Ureter (tissue), 1 donor: ENCODE measurements at regions not wholly inside any gene's neighbourhood (a gene's known extent, or its start where the extent isn't known, plus 50 kb on each side); places are given as distances from the start of the nearest gene placed in this dataset.
"Not testable (repeated sequence)": the region's sequence is repeated elsewhere in the genome, so short reads cannot be mapped to it uniquely, and the experiment has no call there.

ENCODE experiments used
- DNase-seq: peaks from one replicate; pipeline ENCODE4 v3.0.0-alpha.2; 2020; ENCODE audit warnings: low spot score
- donor health status: DM: yes; HTN: yes; CAD: no.

DNA sequence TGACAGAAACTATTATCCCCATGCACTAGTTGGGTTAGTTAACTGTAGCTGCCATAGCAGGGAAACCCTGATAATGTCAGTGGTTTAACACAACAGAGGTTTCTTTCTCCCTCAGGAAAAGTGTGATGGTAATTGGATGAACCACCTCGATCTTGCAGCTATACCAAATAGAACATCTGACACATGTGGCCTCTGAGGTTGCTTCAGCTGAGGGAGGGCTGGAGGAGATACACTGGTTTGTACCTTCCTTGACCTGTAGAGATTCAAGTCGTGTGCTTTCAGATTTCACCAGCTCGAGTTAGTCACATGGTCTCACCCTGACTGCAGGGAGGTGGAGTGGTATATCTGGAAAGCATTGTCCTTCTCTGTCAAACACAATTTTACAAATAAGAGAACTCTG lies 147.2 kb upstream of the SFRP2 start:
- no peak for DNase-seq

GRCh38 chr4:153934688-153935017 lies 145.8 kb upstream of the SFRP2 start:
- no peak for DNase-seq

GRCh38 chr4:153933915-153934687 lies 145.2 kb upstream of the SFRP2 start:
- no peak for DNase-seq

DNA sequence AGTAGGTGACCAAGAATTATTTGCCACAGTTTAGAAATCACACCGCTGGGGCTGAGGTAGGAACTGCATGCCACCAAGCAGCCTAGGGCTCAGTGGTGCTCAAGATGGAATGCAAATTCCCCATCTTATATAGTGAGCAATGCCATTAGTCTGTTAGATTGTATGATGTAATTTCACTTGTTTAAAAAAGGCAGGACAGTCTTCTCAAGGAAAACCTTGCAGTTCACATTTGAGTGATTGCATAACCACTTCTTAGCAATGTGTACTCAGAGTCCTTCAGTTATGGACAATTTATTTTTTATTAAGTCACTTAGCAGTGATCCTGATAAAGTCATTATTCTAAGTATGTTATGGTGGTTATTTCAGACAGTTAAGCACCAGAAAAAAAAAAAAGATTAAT lies 142.9 kb upstream of the SFRP2 start:
- no peak for DNase-seq

DNA sequence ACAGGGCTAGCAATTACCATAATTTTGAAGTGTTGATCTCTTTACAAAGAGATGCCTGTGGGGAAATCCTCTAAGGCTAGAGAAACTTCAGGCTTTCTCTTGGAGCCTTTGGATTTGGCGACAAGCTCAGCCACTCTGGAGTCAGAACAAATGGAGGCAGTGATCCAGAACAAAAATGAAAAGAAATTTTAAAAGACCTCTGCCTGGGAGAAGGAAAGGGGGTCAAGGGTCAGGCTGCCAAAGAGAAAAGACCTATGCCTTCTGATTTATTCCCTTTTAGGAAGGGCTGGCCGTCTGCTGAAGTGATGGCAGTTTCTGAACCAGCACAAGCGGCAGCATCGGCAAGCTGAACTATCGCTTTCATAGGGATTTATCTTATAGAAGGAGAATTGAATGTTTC lies 140.8 kb upstream of the SFRP2 start:
- DNase-seq, result no peak

DNA sequence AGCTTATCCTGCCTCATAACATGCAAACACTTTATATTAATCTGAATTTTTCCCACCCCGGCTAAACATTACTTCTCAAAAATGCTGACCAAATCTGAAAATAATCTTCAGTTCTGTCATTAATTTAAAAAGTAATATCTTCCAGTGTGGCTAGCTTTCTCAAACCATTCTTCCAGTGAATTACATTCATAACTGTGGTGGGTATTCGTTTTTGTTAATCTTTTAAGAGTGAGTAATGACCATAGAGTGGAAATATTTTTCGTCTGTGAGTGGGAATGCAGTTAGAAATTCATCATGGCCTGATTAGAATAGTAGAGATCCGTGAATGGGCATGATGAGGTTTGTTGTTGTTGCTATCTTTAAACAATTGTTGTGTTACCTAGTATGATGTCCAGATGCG lies 138.6 kb upstream of the SFRP2 start:
- DNase-seq, result no peak

DNA sequence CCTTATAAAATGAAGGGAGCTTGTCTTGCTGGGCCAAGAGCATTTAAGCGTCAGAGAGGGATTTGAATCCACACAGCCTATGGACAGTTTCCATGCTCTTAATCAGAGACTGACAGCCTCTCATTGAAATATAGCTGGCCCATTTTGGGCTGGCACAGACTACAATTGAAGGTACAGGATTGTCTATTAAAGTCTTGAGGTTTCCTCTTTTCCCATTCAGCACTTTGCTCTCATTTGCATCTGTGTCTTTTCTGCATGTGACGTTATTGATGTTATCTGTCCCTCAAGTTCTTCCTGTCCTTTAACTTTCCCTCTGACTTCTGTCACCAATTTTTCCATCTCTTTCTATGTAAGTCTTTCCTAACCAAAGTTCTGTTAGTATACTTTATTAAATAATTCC lies 133.3 kb upstream of the SFRP2 start:
- no peak for DNase-seq

GRCh38 chr4:153919667-153920066 lies 130.8 kb upstream of the SFRP2 start:
- DNase-seq, result no peak

GRCh38 chr4:153916273-153916755 lies 127.4 kb upstream of the SFRP2 start:
- DNase-seq, result no peak

DNA sequence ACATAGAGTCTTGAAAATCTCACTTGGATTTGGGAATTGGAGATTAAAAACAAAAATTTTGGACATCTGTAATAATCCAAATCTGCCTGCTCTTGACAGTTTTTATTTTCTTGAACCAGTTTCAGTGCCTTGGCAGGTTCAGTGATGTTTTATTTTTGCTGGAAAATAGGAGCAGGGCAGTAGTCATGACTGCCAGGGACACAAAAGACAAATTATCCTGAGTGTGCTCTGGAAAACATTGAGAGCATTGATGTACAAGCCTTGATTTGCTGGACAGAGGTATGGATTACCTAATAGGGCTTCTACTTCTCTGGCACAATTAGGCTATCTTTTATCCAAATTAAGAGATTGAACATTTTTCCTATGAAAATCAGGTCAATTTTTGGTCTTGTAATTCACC lies 123.4 kb upstream of the SFRP2 start:
- no peak for DNase-seq

DNA sequence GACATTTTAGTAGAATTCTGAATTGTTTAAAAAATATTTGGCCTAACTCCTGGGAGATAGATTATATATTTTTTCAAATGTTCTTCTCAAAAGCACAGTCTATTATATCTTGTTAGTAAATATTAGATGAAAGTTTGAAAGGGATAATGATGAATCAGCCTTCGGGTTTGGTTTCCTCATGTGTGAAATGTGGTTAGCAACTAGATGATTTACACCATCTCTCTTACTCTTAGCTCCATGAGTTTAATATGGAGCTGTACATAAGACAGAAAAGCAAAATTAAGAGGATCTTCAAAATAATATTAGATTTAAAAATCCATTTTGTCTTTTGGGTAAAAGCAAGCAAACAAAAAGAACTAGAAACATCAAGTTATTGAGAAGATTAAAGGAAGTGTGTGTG lies 120.8 kb upstream of the SFRP2 start:
- DNase-seq, result no peak

DNA sequence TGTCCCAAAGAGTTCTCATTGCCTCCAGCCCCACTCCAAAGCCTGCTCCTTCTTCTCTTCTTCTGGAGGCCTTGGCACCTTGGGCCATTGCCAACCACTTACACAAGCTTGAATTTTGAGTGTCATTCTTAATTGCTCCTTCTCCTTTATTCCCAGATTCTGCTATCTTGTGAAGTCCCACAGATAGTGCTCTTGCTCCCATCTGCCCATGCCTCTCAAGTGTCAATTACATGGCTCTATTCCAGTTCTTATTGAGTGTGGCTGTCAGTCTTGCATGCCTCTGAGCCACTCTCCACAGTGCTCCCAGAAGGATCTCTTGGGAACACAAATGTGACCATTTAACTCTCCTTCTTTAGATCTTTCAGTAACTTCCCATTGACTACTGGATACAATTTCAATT lies 117.3 kb upstream of the SFRP2 start:
- no peak for DNase-seq

GRCh38 chr4:153905231-153905630 lies 116.3 kb upstream of the SFRP2 start:
- no peak for DNase-seq

- DNase-seq, result no peak
Measured at GRCh38 chr4:153904011-153904410, 115.1 kb upstream of the SFRP2 start.

GRCh38 chr4:153901220-153901619 lies 112.3 kb upstream of the SFRP2 start:
- DNase-seq, result no peak

GRCh38 chr4:153900426-153900825 lies 111.5 kb upstream of the SFRP2 start:
- DNase-seq, result no peak

DNA sequence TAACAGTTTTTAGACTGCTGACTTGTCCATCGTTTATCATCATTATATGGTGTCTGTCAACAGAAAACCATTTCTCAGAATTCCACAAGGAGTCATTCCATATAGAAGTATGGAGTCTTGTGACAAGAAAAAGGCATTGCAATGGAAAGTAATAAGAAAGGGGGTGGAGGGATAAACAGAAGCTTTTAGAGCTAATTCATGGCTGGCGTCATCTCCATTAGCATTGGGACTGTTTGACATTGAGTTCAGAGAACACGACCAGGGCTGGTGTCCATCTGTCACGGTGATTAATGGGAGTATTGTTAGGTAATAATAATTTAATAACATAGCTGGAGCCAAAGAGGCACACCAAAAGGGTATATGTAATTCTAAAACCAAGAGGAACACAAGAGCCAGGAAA lies 101.9 kb upstream of the SFRP2 start:
- no peak for DNase-seq

- no peak for DNase-seq
Measured at GRCh38 chr4:153887217-153887616, 98.3 kb upstream of the SFRP2 start.

DNA sequence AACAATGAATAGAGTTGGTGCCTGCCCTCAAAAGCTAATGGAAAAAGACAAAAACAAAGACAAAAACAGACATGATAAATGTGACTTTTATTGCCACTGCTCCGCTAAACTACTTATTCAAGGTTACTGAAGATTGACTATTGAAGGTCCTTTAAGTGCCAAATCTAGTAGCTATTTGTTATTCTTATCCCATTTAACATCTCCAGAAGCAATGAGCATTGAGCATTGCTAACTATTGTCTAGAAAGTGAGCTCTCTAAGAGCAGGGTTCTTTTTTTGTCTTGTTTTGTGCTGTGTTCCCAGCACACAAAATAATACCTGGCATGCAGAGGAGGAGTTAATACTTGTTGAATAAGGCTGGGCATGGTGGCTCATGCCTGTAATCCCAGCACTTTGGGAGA lies 95.4 kb upstream of the SFRP2 start:
- no peak for DNase-seq

GRCh38 chr4:153880983-153881382 lies 92.1 kb upstream of the SFRP2 start:
- no peak for DNase-seq

GRCh38 chr4:153877898-153878297 lies 89.0 kb upstream of the SFRP2 start:
- no peak for DNase-seq

DNA sequence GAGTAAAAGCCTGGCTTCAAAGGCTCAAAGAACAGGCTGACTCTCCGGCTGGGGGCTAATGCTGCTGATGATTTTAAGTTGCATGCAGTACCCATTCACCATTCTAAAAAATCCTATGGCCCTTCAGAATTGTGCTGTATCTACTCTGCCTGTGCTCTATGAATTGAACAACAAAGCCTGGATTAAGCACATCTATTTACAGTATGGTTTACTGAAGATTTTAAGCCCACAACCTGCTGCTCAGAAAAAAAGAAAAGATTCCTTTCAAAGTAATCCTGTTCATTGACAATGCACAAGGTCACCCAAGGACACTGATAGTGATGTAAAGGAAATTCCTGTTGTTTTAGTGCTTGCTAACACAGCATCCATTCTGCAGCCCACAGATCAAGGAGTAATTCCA lies 84.9 kb upstream of the SFRP2 start:
- no peak for DNase-seq

DNA sequence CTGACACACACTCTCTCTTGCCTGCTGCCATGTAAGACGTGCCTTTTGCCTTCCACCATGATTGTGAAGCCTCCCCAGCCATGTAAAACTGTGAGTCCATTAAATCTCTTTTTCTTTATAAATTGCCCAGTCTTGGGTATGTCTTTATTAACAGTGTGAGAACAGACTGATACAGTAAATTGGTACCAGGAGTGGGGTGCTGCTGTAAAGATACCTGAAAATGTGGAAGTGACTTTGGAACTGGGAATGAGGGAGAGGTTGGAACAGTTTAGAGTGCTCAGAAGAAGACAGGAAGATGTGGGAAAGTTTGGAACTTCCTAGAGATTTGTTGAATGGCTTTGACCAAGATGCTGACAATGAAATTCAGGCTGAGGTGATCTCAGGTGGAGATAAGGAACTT lies 77.9 kb upstream of the SFRP2 start:
- DNase-seq, result not testable (repeated sequence)

GRCh38 chr4:153852501-153852900 lies 63.6 kb upstream of the SFRP2 start:
- DNase-seq, result no peak
